ENCODE measurements at regions not wholly inside any gene's neighbourhood (a gene's known extent, or its start where the extent isn't known, plus 50 kb on each side); places are given as distances from the start of the nearest gene placed in this dataset.
"Not testable (repeated sequence)": the region's sequence is repeated elsewhere in the genome, so short reads cannot be mapped to it uniquely, and the experiment has no call there.

DNA sequence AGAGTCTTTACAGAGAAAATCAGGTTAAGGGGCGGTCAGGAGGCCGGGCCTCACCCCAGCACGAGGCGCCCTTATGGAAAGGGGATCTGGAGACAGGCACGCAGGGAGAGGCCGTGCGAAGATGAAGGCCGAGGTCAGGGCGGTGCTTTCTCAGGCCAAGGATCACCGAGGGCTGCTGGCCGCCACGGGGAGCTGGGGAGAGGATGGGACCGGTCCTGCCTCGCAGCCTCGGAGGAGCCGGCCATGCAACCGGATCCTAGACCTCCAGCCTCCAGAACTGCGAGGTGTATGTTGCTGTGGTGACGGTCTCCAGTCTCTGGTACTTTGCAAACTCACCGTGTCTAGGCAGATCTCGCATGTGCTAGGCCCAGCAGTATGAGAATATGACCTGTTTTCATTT lies 138.2 kb upstream of the NKX1-1 start:
- peak overlapping the region in 3 of 8 donors; percentile 27 to 85 (median 41) for H3K27ac Mint-ChIP-seq
- H3K27ac ChIP-seq (ENCODE audit: low read depth, low read length); POLR2A ChIA-PET; H3K9me3 ChIP-seq (ENCODE audit: low read length); DNase-seq; H3K27me3 ChIP-seq (ENCODE audit: insufficient read depth, low read length, poor library complexity, severe bottlenecking); H3K4me3 ChIP-seq (ENCODE audit: low read length); H3K9me3 Mint-ChIP-seq; H3K36me3 ChIP-seq (ENCODE audit: insufficient read depth, low read length); H3K36me3 Mint-ChIP-seq: not testable (repeated sequence)
- CTCF ChIA-PET: interaction anchor here (1.6 kb wide), 1 partner anchor 9 kb away, joined by 4 read pairs; no protein-coding TSS in a partner anchor
- peaks cover 11 to 28% (median 14%) of the 10 kb centered on the region in 3 donors for H3K4me1 Mint-ChIP-seq
- peaks cover 4 to 12% of the 10 kb centered on the region in 2 donors for H3K27me3 Mint-ChIP-seq
- peaks cover 14% of the 10 kb centered on the region for H3K4me1 ChIP-seq (ENCODE audit: insufficient read depth, low read length)
- peak overlapping the region in 2 of 7 donors; percentile 23 to 70 for H3K4me3 Mint-ChIP-seq

- H3K4me1 Mint-ChIP-seq: peaks cover 11 to 27% (median 14%) of the 10 kb centered on the region in 3 donors
- H3K36me3 Mint-ChIP-seq: no peaks in the 10 kb centered on the region
- Histone ChIP-seq H3K4me3 (ENCODE audit: low read length) (no peak overlapping the region), H3K4me1 (ENCODE audit: insufficient read depth, low read length) (peaks cover 14% of the 10 kb centered on the region), H3K27ac (ENCODE audit: low read depth, low read length) (no peak overlapping the region), H3K36me3 (ENCODE audit: insufficient read depth, low read length) (no peaks in the 10 kb centered on the region), H3K9me3 (ENCODE audit: low read length) (no peaks in the 10 kb centered on the region), H3K27me3 (ENCODE audit: insufficient read depth, low read length, poor library complexity, severe bottlenecking) (no peaks in the 10 kb centered on the region)
- H3K27me3 Mint-ChIP-seq: peaks cover 4 to 12% of the 10 kb centered on the region in 2 donors
- no peaks in the 10 kb centered on the region for H3K9me3 Mint-ChIP-seq
- H3K4me3 Mint-ChIP-seq: no peak overlapping the region
- peak overlapping the region in 1 of 8 donors; percentile 36 for H3K27ac Mint-ChIP-seq
- ChIA-PET CTCF (interaction anchor here (0.9 to 1.6 kb wide), 2 partner anchors 9 to 61 kb away, joined by 3 to 4 read pairs; no protein-coding TSS in a partner anchor), POLR2A (no interaction called here)
- no peak for DNase-seq
These were observed 137.7 kb upstream of the NKX1-1 start for GRCh38 chr4:1543976-1544375.

DNA sequence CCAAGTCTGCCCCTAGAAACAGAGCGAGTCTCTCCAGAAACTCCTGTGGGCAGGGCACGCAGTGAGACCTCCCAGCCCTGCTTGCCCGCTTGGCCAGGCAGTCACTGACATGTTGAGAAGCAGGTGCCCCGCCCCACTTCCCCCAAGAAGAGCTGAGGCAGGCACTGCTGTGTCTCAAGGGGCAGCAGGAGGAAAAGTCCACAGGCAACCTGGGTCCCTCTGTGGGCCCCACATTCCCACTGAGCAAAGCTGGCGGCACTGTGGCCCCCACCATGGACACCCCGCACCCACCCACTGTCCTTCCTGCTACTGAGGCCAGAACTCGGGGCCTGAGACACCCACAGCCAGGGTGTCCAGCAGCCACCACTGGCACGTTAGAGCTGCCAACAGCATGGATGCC lies 137.3 kb upstream of the NKX1-1 start:
- DNase-seq: no peak
- H3K27ac Mint-ChIP-seq: peak overlapping the region in 2 of 8 donors; percentile 24 to 36

GRCh38 chr4:1542516-1543320 lies 136.5 kb upstream of the NKX1-1 start:
- no peaks in the 10 kb centered on the region for H3K9me3 Mint-ChIP-seq
- POLR2A ChIA-PET: no interaction called here

More for the DNA sequence above, 137.3 kb upstream of the NKX1-1 start:
- ChIA-PET POLR2A (no interaction called here), CTCF (interaction anchor here (0.9 to 1.6 kb wide), 2 partner anchors 9 to 62 kb away, joined by 3 to 4 read pairs; no protein-coding TSS in a partner anchor)
- no peak overlapping the region for H3K4me3 Mint-ChIP-seq
- H3K4me1 ChIP-seq (ENCODE audit: insufficient read depth, low read length): peaks cover 14% of the 10 kb centered on the region
- H3K9me3 Mint-ChIP-seq: no peaks in the 10 kb centered on the region
- H3K36me3 ChIP-seq (ENCODE audit: insufficient read depth, low read length): no peaks in the 10 kb centered on the region
- H3K4me3 ChIP-seq (ENCODE audit: low read length): no peak overlapping the region
- H3K36me3 Mint-ChIP-seq: no peaks in the 10 kb centered on the region
- H3K27me3 ChIP-seq (ENCODE audit: insufficient read depth, low read length, poor library complexity, severe bottlenecking): no peaks in the 10 kb centered on the region
- H3K27me3 Mint-ChIP-seq: peaks cover 4 to 9% of the 10 kb centered on the region in 2 donors
- H3K9me3 ChIP-seq (ENCODE audit: low read length): no peaks in the 10 kb centered on the region
- H3K4me1 Mint-ChIP-seq: peaks cover 7 to 23% (median 12%) of the 10 kb centered on the region in 3 donors
- no peak overlapping the region for H3K27ac ChIP-seq (ENCODE audit: low read depth, low read length)

GRCh38 chr4:1542226-1542490 lies 135.9 kb upstream of the NKX1-1 start:
- ChIA-PET POLR2A (no interaction called here), CTCF (no interaction called here)
- peaks cover 14% of the 10 kb centered on the region for H3K4me1 ChIP-seq (ENCODE audit: insufficient read depth, low read length)
- no peaks in the 10 kb centered on the region for H3K9me3 ChIP-seq (ENCODE audit: low read length)
- Mint-ChIP-seq H3K4me3 (no peak overlapping the region), H3K36me3 (no peaks in the 10 kb centered on the region), H3K4me1 (peaks cover under 1 to 11% (median 6%) of the 10 kb centered on the region in 3 donors), H3K27me3 (peaks cover under 1 to 4% of the 10 kb centered on the region in 2 donors), H3K27ac (peak overlapping the region in 1 of 8 donors; percentile 54), H3K9me3 (no peaks in the 10 kb centered on the region)
- no peak overlapping the region for H3K27ac ChIP-seq (ENCODE audit: low read depth, low read length)
- no peaks in the 10 kb centered on the region for H3K27me3 ChIP-seq (ENCODE audit: insufficient read depth, low read length, poor library complexity, severe bottlenecking)
- DNase-seq: no peak
- H3K4me3 ChIP-seq (ENCODE audit: low read length): no peak overlapping the region
- no peaks in the 10 kb centered on the region for H3K36me3 ChIP-seq (ENCODE audit: insufficient read depth, low read length)

More at GRCh38 chr4:1542516-1543320, 136.5 kb upstream of the NKX1-1 start:
- no peak overlapping the region for H3K4me3 Mint-ChIP-seq
- CTCF ChIA-PET: interaction anchor here (0.9 to 1.6 kb wide), 2 partner anchors 10 to 62 kb away, joined by 3 to 4 read pairs; no protein-coding TSS in a partner anchor
- no peak overlapping the region for H3K27ac Mint-ChIP-seq
- no peak for DNase-seq
- H3K4me1 Mint-ChIP-seq: peaks cover 5 to 17% (median 11%) of the 10 kb centered on the region in 3 donors
- peaks cover 4 to 6% of the 10 kb centered on the region in 2 donors for H3K27me3 Mint-ChIP-seq
- Histone ChIP-seq H3K27ac (ENCODE audit: low read depth, low read length) (no peak overlapping the region), H3K36me3 (ENCODE audit: insufficient read depth, low read length) (no peaks in the 10 kb centered on the region), H3K4me3 (ENCODE audit: low read length) (no peak overlapping the region), H3K27me3 (ENCODE audit: insufficient read depth, low read length, poor library complexity, severe bottlenecking) (no peaks in the 10 kb centered on the region), H3K4me1 (ENCODE audit: insufficient read depth, low read length) (peaks cover 14% of the 10 kb centered on the region), H3K9me3 (ENCODE audit: low read length) (no peaks in the 10 kb centered on the region)
- H3K36me3 Mint-ChIP-seq: no peaks in the 10 kb centered on the region

DNA sequence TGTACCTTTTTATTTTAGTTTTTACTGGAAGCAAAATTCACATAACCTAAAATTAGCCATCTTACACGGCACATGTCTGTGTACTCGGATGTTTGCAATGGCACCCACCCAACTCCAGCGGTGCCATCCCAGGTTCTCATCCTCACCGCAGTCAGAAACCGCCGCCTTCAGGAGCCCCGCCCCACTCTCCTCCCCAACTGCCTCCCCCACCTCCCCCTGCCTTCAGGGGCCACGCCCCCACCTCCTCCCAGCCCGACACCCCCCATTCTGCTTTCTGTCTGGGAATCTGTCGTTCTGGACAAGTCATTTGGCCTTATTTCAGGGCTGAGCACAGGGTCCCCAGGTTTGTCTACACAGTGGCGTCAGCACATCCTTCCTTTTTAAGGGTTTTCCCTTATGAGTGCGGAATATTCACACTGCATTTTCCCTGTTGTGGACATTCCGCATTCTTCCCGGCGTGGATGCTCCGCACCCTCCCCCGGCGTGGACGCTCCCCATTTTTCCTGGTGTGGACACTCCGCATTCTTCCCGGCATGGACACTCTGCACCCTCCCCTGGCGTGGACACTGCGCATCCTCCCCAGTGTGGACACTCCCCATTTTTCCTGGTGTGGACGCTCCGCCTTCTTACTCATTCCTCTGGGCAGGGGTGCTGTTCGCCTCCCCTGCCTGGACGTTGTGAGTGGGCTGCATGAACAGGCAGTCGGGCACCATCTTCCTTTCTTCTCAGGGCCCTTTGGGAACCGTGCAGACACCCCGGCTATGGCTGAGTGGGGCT lies 135.4 kb upstream of the NKX1-1 start:
- no peak for DNase-seq
- ChIA-PET POLR2A (no interaction called here), CTCF (no interaction called here)
- H3K36me3 ChIP-seq (ENCODE audit: insufficient read depth, low read length): no peaks in the 10 kb centered on the region
- H3K9me3 ChIP-seq (ENCODE audit: low read length): no peaks in the 10 kb centered on the region
- H3K4me1 ChIP-seq (ENCODE audit: insufficient read depth, low read length): peaks cover 14% of the 10 kb centered on the region
- no peak overlapping the region for H3K4me3 ChIP-seq (ENCODE audit: low read length)
- no peaks in the 10 kb centered on the region for H3K27me3 ChIP-seq (ENCODE audit: insufficient read depth, low read length, poor library complexity, severe bottlenecking)
- no peak overlapping the region for H3K4me3 Mint-ChIP-seq
- H3K27me3 Mint-ChIP-seq: peaks cover 0 to 4% of the 10 kb centered on the region in 2 donors
- H3K27ac ChIP-seq (ENCODE audit: low read depth, low read length): no peak overlapping the region
- no peaks in the 10 kb centered on the region for H3K36me3 Mint-ChIP-seq
- H3K27ac Mint-ChIP-seq: no peak overlapping the region
- H3K9me3 Mint-ChIP-seq: no peaks in the 10 kb centered on the region
- peaks cover 0 to 10% (median 6%) of the 10 kb centered on the region in 3 donors for H3K4me1 Mint-ChIP-seq

DNA sequence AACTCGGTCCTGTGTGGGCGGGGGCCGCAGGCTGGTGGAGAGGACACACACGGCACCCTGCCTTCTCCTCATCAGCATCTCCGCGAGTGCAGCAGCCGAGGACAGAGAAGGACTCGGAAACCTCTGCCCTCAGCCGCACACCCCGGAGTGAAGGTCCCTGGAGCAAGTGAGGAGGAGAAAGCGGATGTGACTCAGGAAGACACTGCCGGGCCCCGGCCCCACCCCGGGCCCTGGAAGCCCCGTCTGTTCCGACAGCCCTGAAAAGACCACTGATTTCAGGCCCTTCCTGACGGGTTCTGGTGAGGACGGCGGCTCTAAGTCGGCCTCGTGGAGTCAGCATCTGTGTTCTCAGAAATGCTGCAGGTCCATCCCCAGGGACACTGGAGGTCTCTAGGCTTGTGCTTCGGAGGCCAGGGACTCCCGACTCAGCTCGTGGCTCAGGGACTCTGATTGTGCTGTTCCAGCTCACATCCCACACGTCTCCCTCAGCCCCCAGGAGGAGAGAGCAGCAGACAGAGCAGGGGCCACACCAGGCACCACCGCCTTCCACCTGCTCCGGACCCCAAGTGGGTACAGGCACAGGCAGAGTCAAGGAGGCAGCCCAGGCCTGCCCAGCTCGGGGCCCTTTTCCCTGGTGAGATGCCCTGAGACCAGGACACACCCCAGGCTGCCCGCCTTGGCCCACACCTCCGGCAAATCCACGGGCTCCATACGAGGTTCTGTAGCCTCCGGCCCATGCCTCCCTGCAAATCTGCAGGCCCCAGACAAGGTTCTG lies 134.5 kb upstream of the NKX1-1 start:
- Mint-ChIP-seq H3K4me3 (no peak overlapping the region), H3K36me3 (no peaks in the 10 kb centered on the region), H3K9me3 (no peaks in the 10 kb centered on the region), H3K4me1 (peaks cover 0 to 10% (median 6%) of the 10 kb centered on the region in 3 donors), H3K27me3 (peaks cover 0 to 4% of the 10 kb centered on the region in 2 donors), H3K27ac (no peak overlapping the region)
- DNase-seq: no peak
- Histone ChIP-seq H3K36me3 (ENCODE audit: insufficient read depth, low read length) (no peaks in the 10 kb centered on the region), H3K27me3 (ENCODE audit: insufficient read depth, low read length, poor library complexity, severe bottlenecking) (no peaks in the 10 kb centered on the region), H3K27ac (ENCODE audit: low read depth, low read length) (no peak overlapping the region), H3K4me3 (ENCODE audit: low read length) (no peak overlapping the region), H3K4me1 (ENCODE audit: insufficient read depth, low read length) (peaks cover 14% of the 10 kb centered on the region), H3K9me3 (ENCODE audit: low read length) (no peaks in the 10 kb centered on the region)
- ChIA-PET CTCF (no interaction called here), POLR2A (no interaction called here)

Data from CD8-positive, alpha-beta memory T cell (primary cell).